Kidney (tissue), 13 donors: ENCODE measurements at regions not wholly inside any gene's neighbourhood (a gene's known extent, or its start where the extent isn't known, plus 50 kb on each side); places are given as distances from the start of the nearest gene placed in this dataset.

ENCODE experiments used
- DNase-seq, 5 donors: peaks; one replicate each; pipeline ENCODE4 v3.0.0-alpha.2; 2013 to 2020
- FAIRE-seq: peaks from 2 replicates; lab custom pipeline; 2012; peaks lifted over from hg19 to GRCh38; lab: Jason Lieb, UNC
- H3K27ac ChIP-seq, 2 donors: one replicate each; pipeline ENCODE4 v1.7.0; 2013; ENCODE audit warnings: low read depth in 2 of 2, low read length in 2 of 2, inconsistent platforms in 1 of 2
- H3K27me3 ChIP-seq: one replicate; pipeline ENCODE4 v1.7.1; 2013; ENCODE audit warnings: low read length, inconsistent platforms; ENCODE audit not compliant: control insufficient read depth, insufficient read depth
- H3K36me3 ChIP-seq, 3 donors: one replicate each; pipeline versions ENCODE4 v1.7.0 to v1.7.1; 2013; ENCODE audit warnings: low read length in 3 of 3, control low read depth in 1 of 3, inconsistent platforms in 1 of 3; ENCODE audit not compliant: insufficient read depth in 3 of 3, control insufficient read depth in 2 of 3
- H3K4me1 ChIP-seq, 3 donors: one replicate each; pipeline versions ENCODE4 v1.7.0 to v1.7.1; 2013; ENCODE audit warnings: low read length in 3 of 3, inconsistent platforms in 1 of 3, low read depth in 1 of 3; ENCODE audit not compliant: control insufficient read depth in 2 of 3, insufficient read depth in 2 of 3
- H3K4me3 ChIP-seq, 3 donors: one replicate each; pipeline versions ENCODE4 v1.7.0 to v1.8.1; 2013; ENCODE audit warnings: low read length in 3 of 3, control low read depth in 1 of 3, inconsistent platforms in 1 of 3
- H3K9ac ChIP-seq, 3 donors: one replicate each; pipeline versions ENCODE4 v1.7.0 to v1.7.1; 2013; ENCODE audit warnings: low read length in 3 of 3, control low read depth in 1 of 3, inconsistent platforms in 1 of 3
- H3K9me3 ChIP-seq, 3 donors: one replicate each; pipeline versions ENCODE4 v1.7.0 to v1.7.1; 2013; ENCODE audit warnings: low read length in 3 of 3, control low read depth in 1 of 3, inconsistent platforms in 1 of 3; ENCODE audit not compliant: control insufficient read depth in 2 of 3, insufficient read depth in 1 of 3
- intact Hi-C: fragments of 100-400 bp; cut with DNase I; formaldehyde crosslinking; loops from one replicate; pipeline ENCODE4 v1.11.1; 2022
- TF ChIP-seq, protein P1 (sequence below): IDR thresholded peaks from 3 replicates; pipeline ENCODE4 v1.5.1; 2012; ENCODE audit warnings: mild to moderate bottlenecking, moderate library complexity, borderline replicate concordance; ENCODE audit not compliant: insufficient read depth; ENCODE audit errors: extremely low read depth
- donor health status: control.
- donor health status: control.
- donor health status: control.
- donor health status: control.
- donor health status: control.
- donor health status: DM: yes; HTN: yes; CAD: no.
- donor health status: Normal renal cell carcinoma (clear cell type).

DNA sequence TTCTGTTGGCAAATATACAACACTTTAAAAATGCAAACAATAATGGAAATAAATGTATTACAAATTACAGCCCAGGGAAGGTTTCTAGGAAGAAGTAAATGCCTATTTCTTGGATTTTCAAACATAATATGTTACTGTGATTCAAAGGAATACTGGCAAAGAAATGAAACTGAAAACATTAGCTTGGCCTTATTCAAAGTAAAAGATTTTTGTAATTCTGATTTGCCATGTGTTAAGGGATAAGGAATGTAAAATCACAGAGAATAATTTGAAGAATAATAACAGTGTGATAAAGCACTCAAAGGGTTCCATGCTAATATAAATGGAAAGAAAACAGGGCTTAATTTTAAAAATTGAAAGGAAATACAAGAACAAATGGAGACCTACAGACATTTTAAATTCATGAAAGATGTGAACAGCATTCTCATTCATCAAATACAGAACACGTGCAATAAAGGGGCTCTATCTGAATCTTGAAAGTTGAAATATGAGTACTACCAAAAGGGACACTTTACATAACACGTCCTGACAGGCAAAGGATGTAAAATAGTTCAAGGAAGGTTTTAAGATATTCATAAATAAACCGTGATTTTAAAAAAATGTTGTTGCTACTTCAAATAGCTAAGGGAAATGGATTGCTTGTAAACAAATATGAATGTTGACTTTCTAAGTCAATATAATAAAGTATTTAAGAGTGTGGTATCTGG lies 138.1 kb downstream of the RFPL4B start:
- intact Hi-C loops = no loop called here
- H3K27ac ChIP-seq = no peak overlapping the region
- FAIRE-seq = no peak

DNA sequence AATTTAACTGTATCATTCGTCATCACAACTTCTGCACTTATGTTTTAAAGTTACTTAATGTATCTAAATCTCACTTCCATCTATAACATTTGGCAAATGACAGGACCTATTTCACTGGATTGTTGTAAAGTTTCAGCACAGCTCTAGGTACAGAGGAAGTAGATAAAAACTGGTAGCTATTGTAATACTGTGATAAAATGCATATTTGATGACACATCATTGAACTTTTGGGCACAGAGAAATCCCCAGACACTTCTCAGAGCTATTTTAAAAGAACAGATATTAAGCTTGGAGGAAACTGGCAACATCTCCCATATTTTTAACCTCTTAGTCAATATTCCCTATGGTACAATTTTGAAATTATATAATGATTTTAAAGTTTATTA lies 138.7 kb downstream of the RFPL4B start:
- intact Hi-C loops = no loop called here
- Histone ChIP-seq H3K4me3 (no peak overlapping the region), H3K4me1 (no peaks in the 10 kb centered on the region), H3K36me3 (no peaks in the 10 kb centered on the region), H3K27ac (no peak overlapping the region), H3K9me3 (no peaks in the 10 kb centered on the region), H3K27me3 (no peaks in the 10 kb centered on the region), H3K9ac (no peak overlapping the region)
- TF ChIP-seq, protein P1, sequence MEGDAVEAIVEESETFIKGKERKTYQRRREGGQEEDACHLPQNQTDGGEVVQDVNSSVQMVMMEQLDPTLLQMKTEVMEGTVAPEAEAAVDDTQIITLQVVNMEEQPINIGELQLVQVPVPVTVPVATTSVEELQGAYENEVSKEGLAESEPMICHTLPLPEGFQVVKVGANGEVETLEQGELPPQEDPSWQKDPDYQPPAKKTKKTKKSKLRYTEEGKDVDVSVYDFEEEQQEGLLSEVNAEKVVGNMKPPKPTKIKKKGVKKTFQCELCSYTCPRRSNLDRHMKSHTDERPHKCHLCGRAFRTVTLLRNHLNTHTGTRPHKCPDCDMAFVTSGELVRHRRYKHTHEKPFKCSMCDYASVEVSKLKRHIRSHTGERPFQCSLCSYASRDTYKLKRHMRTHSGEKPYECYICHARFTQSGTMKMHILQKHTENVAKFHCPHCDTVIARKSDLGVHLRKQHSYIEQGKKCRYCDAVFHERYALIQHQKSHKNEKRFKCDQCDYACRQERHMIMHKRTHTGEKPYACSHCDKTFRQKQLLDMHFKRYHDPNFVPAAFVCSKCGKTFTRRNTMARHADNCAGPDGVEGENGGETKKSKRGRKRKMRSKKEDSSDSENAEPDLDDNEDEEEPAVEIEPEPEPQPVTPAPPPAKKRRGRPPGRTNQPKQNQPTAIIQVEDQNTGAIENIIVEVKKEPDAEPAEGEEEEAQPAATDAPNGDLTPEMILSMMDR = no peak
- DNase-seq (no peak), FAIRE-seq (no peak)

More for the DNA sequence above, 138.1 kb downstream of the RFPL4B start:
- no peak for DNase-seq
- H3K4me3 ChIP-seq = no peak overlapping the region
- no peaks in the 10 kb centered on the region for H3K27me3 ChIP-seq
- no peaks in the 10 kb centered on the region for H3K36me3 ChIP-seq
- TF ChIP-seq, protein P1 = no peak
- no peaks in the 10 kb centered on the region for H3K4me1 ChIP-seq
- no peaks in the 10 kb centered on the region for H3K9me3 ChIP-seq
- no peak overlapping the region for H3K9ac ChIP-seq

DNA sequence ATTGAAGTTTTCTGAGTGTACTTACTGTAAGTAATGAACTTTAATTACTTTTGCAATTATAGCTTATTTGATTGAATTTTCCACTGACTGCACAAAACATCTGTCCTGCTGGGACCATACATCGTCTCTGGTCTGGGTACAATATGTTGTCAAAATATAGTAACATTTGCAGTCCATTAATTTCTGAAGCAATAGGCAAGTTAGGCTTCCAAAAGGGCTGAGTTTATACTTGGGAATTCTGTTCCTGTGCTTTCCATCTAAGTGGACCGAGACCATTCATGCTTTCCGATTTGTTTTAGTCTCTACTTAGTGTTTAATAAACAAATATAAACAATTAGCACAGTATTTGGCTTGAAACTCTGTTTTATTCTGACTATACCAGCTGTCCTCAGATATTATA lies 139.3 kb downstream of the RFPL4B start:
- no peaks in the 10 kb centered on the region for H3K27me3 ChIP-seq
- intact Hi-C loops = no loop called here
- H3K4me1 ChIP-seq = no peaks in the 10 kb centered on the region
- no peaks in the 10 kb centered on the region for H3K36me3 ChIP-seq
- H3K4me3 ChIP-seq = no peak overlapping the region
- H3K27ac ChIP-seq = no peak overlapping the region
- TF ChIP-seq, protein P1 = no peak
- no peak for DNase-seq
- H3K9ac ChIP-seq = no peak overlapping the region
- FAIRE-seq = no peak
- no peaks in the 10 kb centered on the region for H3K9me3 ChIP-seq

DNA sequence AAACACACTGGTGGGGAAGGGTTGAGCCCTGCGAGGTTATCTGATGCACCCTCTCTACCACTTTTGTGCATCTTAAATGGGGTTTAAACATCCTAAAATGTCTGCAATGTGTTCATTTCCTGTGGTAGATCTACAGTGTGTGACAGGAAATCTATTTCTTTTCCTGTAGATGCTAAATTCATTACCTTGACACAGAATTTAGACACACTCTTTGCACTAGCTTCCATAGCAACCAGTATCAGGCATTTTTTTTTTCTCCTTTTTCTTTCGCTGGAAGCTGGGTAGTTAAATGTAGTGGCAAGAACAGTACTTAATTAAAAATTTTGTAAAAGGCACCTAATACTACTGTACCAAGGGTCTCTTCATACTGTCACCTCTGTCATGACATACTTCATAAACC lies 141.1 kb downstream of the RFPL4B start:
- no peak for FAIRE-seq
- no peaks in the 10 kb centered on the region for H3K4me1 ChIP-seq
- no peaks in the 10 kb centered on the region for H3K27me3 ChIP-seq
- intact Hi-C loops = no loop called here
- no peak overlapping the region for H3K9ac ChIP-seq
- TF ChIP-seq, protein P1 = no peak
- no peak overlapping the region for H3K27ac ChIP-seq
- H3K9me3 ChIP-seq = no peaks in the 10 kb centered on the region
- H3K4me3 ChIP-seq = no peak overlapping the region
- no peaks in the 10 kb centered on the region for H3K36me3 ChIP-seq
- no peak for DNase-seq
